H9 (cell line): ENCODE measurements at regions not wholly inside any gene's neighbourhood (a gene's known extent, or its start where the extent isn't known, plus 50 kb on each side); places are given as distances from the start of the nearest gene placed in this dataset.

Source experiments
- DNase-seq: peaks from one replicate; pipeline ENCODE4 v3.0.0-alpha.2; 2017
- H2AFZ ChIP-seq: one replicate; pipeline ENCODE4 v1.6.1; 2013; ENCODE audit warnings: mild to moderate bottlenecking, low read length, control low read depth, moderate library complexity
- H2AK5ac ChIP-seq: 2 replicates; pipeline ENCODE4 v1.6.1; 2013; ENCODE audit warnings: low read length, control low read depth, mixed read lengths; ENCODE audit not compliant: insufficient read length
- H2BK120ac ChIP-seq: one replicate; pipeline ENCODE4 v1.6.1; 2013; ENCODE audit warnings: low read depth, mild to moderate bottlenecking, low read length, control low read depth, inconsistent platforms; ENCODE audit not compliant: poor library complexity, severe bottlenecking
- H2BK12ac ChIP-seq: 2 replicates; pipeline ENCODE4 v1.6.1; 2013; ENCODE audit warnings: low read length, control low read depth, mixed read lengths, low read depth; ENCODE audit not compliant: insufficient read length
- H2BK15ac ChIP-seq: 2 replicates; pipeline ENCODE4 v1.6.1; 2013; ENCODE audit warnings: low read depth, low read length, control low read depth
- H2BK20ac ChIP-seq: one replicate; pipeline ENCODE4 v1.6.1; 2013; ENCODE audit warnings: low read depth, mild to moderate bottlenecking, low read length, control low read depth, inconsistent platforms; ENCODE audit not compliant: poor library complexity, severe bottlenecking
- H2BK5ac ChIP-seq: 2 replicates; pipeline ENCODE4 v1.6.1; 2013; ENCODE audit warnings: low read length, control low read depth, mixed read lengths; ENCODE audit not compliant: insufficient read length
- H3K14ac ChIP-seq: 2 replicates; pipeline ENCODE4 v1.6.1; 2013; ENCODE audit warnings: low read length, control low read depth; ENCODE audit not compliant: insufficient read depth
- H3K18ac ChIP-seq: 2 replicates; pipeline ENCODE4 v1.6.1; 2013; ENCODE audit warnings: low read depth, mild to moderate bottlenecking, mixed read lengths, low read length, control low read depth; ENCODE audit not compliant: insufficient read length
- H3K23ac ChIP-seq: 2 replicates; pipeline ENCODE4 v1.6.1; 2013; ENCODE audit warnings: low read length, control low read depth, mixed read lengths, low read depth; ENCODE audit not compliant: insufficient read length
- H3K23me2 ChIP-seq: 2 replicates; pipeline ENCODE4 v1.6.1; 2013; ENCODE audit warnings: low read depth, mild to moderate bottlenecking, mixed read lengths, low read length, control low read depth; ENCODE audit not compliant: insufficient read length, poor library complexity, severe bottlenecking
- H3K27ac ChIP-seq: 2 replicates; pipeline ENCODE4 v1.5.1; 2013; ENCODE audit warnings: low read length, control low read depth, mixed read lengths, low read depth; ENCODE audit not compliant: insufficient read length
- H3K27me3 ChIP-seq: 2 replicates; pipeline ENCODE4 v1.6.1; 2013; ENCODE audit warnings: low read length, control low read depth, inconsistent platforms; ENCODE audit not compliant: insufficient read depth
- H3K4ac ChIP-seq: 2 replicates; pipeline ENCODE4 v1.6.1; 2013; ENCODE audit warnings: low read depth, mild to moderate bottlenecking, control low read depth, inconsistent platforms, low read length, moderate library complexity
- H3K4me1 ChIP-seq: 2 replicates; pipeline ENCODE4 v1.6.1; 2013; ENCODE audit warnings: low read length, control low read depth, inconsistent platforms; ENCODE audit not compliant: insufficient read depth
- H3K4me2 ChIP-seq: 2 replicates; pipeline ENCODE4 v1.6.1; 2013; ENCODE audit warnings: low read length, control low read depth, mixed read lengths; ENCODE audit not compliant: insufficient read length, insufficient read depth
- H3K56ac ChIP-seq: 2 replicates; pipeline ENCODE4 v1.6.1; 2013; ENCODE audit warnings: low read depth, mild to moderate bottlenecking, mixed read lengths, low read length, control low read depth; ENCODE audit not compliant: insufficient read length
- H3K79me1 ChIP-seq: 2 replicates; pipeline ENCODE4 v1.6.1; 2013; ENCODE audit warnings: low read depth, mild to moderate bottlenecking, moderate library complexity, low read length, control low read depth, inconsistent platforms; ENCODE audit not compliant: insufficient read depth, poor library complexity, severe bottlenecking
- H3K79me2 ChIP-seq: 2 replicates; pipeline ENCODE4 v1.6.1; 2013; ENCODE audit warnings: low read length, control low read depth, inconsistent platforms; ENCODE audit not compliant: insufficient read depth
- H3K9ac ChIP-seq: 2 replicates; pipeline ENCODE4 v1.6.1; 2013; ENCODE audit warnings: low read length, control low read depth, mixed read lengths; ENCODE audit not compliant: insufficient read length; ENCODE audit errors: extremely low read depth
- H3K9me3 ChIP-seq: one replicate; pipeline ENCODE4 v1.6.1; 2013; ENCODE audit warnings: low read depth, low read length, inconsistent platforms; ENCODE audit not compliant: control insufficient read depth
- H3T11ph ChIP-seq: one replicate; pipeline ENCODE4 v1.6.1; 2013; ENCODE audit warnings: mild to moderate bottlenecking, low read length, control low read depth, inconsistent platforms
- H4K20me1 ChIP-seq: one replicate; pipeline ENCODE4 v1.6.1; 2013; ENCODE audit not compliant: control insufficient read depth, insufficient read length, insufficient read depth
- H4K5ac ChIP-seq: 2 replicates; pipeline ENCODE4 v1.6.1; 2013; ENCODE audit warnings: low read depth, mild to moderate bottlenecking, mixed read lengths, low read length, control low read depth; ENCODE audit not compliant: insufficient read length
- H4K8ac ChIP-seq: replicated peaks from 2 replicates; pipeline ENCODE4 v1.6.1; 2013; ENCODE audit warnings: low read length, control low read depth, mixed read lengths, low read depth; ENCODE audit not compliant: insufficient read length
- H4K91ac ChIP-seq: 2 replicates; pipeline ENCODE4 v1.6.1; 2013; ENCODE audit warnings: low read depth, mild to moderate bottlenecking, moderate library complexity, mixed read lengths, low read length, control low read depth; ENCODE audit not compliant: insufficient read length
- H3K27ac Mint-ChIP-seq, 3 experiments: 2 replicates in 2 of 3; 3 replicates in 1 of 3; pipeline ENCODE4 v1.8.0; 2020 to 2021; ENCODE audit warnings: mixed read lengths in 3 of 3, mild to moderate bottlenecking in 1 of 3, moderate library complexity in 1 of 3
- H3K27me3 Mint-ChIP-seq: 2 replicates; pipeline ENCODE4 v1.8.0; 2021; ENCODE audit warnings: low read depth, mild to moderate bottlenecking, moderate library complexity, mixed read lengths
- H3K36me3 Mint-ChIP-seq, 3 experiments: 2 replicates in 2 of 3; 3 replicates in 1 of 3; pipeline ENCODE4 v1.8.0; 2020 to 2021; ENCODE audit warnings: low read depth in 3 of 3, mixed read lengths in 3 of 3; ENCODE audit not compliant: insufficient read depth in 1 of 3
- H3K4me1 Mint-ChIP-seq, 2 experiments: 2 replicates each; pipeline ENCODE4 v1.8.0; 2020; ENCODE audit warnings: mixed read lengths in 2 of 2
- H3K4me3 Mint-ChIP-seq, 2 experiments: 2 replicates in 1 of 2; 3 replicates in 1 of 2; pipeline ENCODE4 v1.8.0; 2020 to 2021; ENCODE audit warnings: mild to moderate bottlenecking in 2 of 2, mixed read lengths in 2 of 2, moderate library complexity in 1 of 2
- H3K9me3 Mint-ChIP-seq, 2 experiments: 2 replicates in 1 of 2; 3 replicates in 1 of 2; pipeline ENCODE4 v1.8.0; 2020; ENCODE audit warnings: mild to moderate bottlenecking in 2 of 2, mixed read lengths in 2 of 2, moderate library complexity in 1 of 2
- CTCF ChIP-seq: fragments of 200-600 bp; sonication (generic); conservative IDR thresholded peaks from 3 replicates; pipeline ENCODE4 v1.8.0; 2021; ENCODE audit warnings: antibody characterized with exemption, mild to moderate bottlenecking
- WGBS: extraction: QIAGEN DNeasy Blood & Tissue Kit; methylation state at CpG from one replicate; pipeline ENCODE4 v1.1.7; 2013; ENCODE audit warnings: missing lambda C conversion rate, low lambda C conversion rate, mixed read lengths; ENCODE audit not compliant: insufficient read length; ENCODE audit errors: extremely low coverage; 5-methylcytosine and 5-hydroxymethylcytosine counted together

GRCh38 chr3:69642606-69643005 lies 96.7 kb upstream of the MITF start:
- no peaks in the 10 kb centered on the region for H3K27me3 ChIP-seq
- H3K27ac ChIP-seq, result no peak overlapping the region
- no peak overlapping the region for H3K4ac ChIP-seq
- WGBS, result no CpG with 5 or more reads among the region's 5 CpGs
- H3K18ac ChIP-seq, result no peak overlapping the region
- H3K9ac ChIP-seq, result no peak overlapping the region
- no peaks in the 10 kb centered on the region for H3K9me3 ChIP-seq
- H3K79me2 ChIP-seq, result no peaks in the 10 kb centered on the region
- no peak overlapping the region for H4K5ac ChIP-seq
- H2AK5ac ChIP-seq, result no peak overlapping the region
- Mint-ChIP-seq H3K4me1 (no peaks in the 10 kb centered on the region), H3K27ac (no peak overlapping the region), H3K9me3 (no peaks in the 10 kb centered on the region), H3K4me3 (no peak overlapping the region), H3K36me3 (no peaks in the 10 kb centered on the region), H3K27me3 (no peaks in the 10 kb centered on the region; the same call in 1 of the 2 replicates)
- no peak for TF ChIP-seq CTCF
- H3K23me2 ChIP-seq, result no peaks in the 10 kb centered on the region
- no peak overlapping the region for H4K91ac ChIP-seq
- H4K8ac ChIP-seq, result no peak overlapping the region
- no peak overlapping the region for H2BK20ac ChIP-seq
- no peak overlapping the region for H2BK15ac ChIP-seq
- H3K79me1 ChIP-seq, result no peaks in the 10 kb centered on the region
- no peaks in the 10 kb centered on the region for H3K4me1 ChIP-seq
- H2BK120ac ChIP-seq, result no peak overlapping the region
- H2BK12ac ChIP-seq, result no peak overlapping the region
- no peak for DNase-seq
- H3K14ac ChIP-seq, result no peak overlapping the region
- no peak overlapping the region for H3T11ph ChIP-seq
- no peak overlapping the region for H2AFZ ChIP-seq
- no peak overlapping the region for H3K56ac ChIP-seq
- H4K20me1 ChIP-seq, result no peaks in the 10 kb centered on the region
- no peak overlapping the region for H3K23ac ChIP-seq
- H3K4me2 ChIP-seq, result no peak overlapping the region
- no peak overlapping the region for H2BK5ac ChIP-seq
